NCI-H524 treated with DMSO at 0.1 percent for 48 hours (cell line): ENCODE measurements at regions not wholly inside any gene's neighbourhood (a gene's known extent, or its start where the extent isn't known, plus 50 kb on each side); places are given as distances from the start of the nearest gene placed in this dataset.

ENCODE experiments used
- DNase-seq: peaks from one replicate; lab custom pipeline; 2025; lab: John Stamatoyannopoulos, UW

DNA sequence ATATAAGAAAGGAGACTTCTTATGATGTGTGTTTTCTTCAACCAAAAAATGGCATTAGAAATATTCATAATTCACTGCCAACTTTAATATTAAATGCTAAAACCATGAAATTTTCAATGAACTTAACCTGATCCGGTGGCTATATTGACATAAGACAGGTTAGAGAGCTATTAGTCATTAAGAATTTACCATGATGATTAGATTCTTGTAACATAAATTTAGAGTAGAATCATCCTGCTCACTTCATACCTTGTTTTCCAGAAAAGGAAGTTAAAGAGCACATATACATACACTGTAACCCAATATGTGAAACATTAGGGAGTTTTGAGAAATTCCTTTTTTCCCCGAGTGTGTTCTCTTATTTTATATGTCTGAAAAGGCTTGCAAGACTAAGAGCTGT is 430.3 kb upstream of the SEMA3A start:
- DNase-seq = no peak

DNA sequence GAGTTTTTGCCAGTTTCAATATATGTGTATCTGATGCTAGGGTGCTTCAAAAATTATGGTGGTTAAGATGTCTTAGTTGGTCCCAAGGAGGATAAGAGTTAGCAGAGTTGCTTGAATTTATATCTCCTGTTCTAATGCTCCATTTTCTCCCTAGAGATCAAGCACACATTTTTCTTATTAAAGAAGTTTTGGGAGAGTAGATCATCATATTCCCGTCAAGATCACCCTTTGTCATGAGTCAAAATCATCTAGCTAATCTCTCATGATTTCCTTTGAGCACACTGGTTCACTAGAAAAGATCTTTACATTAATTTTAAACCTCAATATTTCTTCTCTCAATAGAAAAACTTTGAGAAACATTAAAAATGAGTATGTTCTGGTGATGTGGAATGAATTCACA is 429.9 kb upstream of the SEMA3A start:
- no peak for DNase-seq

DNA sequence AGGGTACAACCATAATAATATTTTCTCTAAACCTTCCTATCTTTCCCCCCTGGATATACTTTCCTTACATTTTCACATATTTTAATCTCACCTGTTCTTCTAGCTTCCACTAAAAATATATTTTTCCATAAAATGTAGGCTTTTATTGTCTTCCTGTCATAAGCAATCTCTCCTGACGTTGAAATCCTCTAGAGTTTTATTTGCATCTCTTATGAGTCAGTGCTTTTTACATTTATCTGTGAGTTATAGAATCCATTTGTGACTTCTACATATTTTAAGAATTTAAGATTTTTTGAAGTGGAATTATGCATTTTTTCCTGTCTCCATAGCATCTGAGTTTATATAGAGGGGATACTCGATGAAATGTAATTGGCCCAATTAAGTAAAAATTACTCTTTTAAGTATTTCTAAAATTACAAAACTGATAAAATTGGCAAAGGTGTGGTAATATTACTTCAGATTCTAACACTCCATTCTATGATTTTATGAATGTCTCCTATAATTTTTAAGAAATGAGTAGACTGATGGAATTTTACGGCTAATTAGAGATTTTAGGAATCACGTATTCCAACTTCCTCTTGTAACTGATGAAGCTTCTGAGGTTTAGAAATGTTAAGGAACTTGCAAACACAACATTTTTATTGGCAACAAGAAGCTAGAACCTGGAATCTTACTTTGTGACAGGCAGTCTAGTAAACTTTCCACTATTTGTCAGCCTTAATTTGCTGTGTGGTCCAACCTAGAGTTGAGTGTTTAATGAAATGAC is 422.9 kb upstream of the SEMA3A start:
- DNase-seq = no peak

DNA sequence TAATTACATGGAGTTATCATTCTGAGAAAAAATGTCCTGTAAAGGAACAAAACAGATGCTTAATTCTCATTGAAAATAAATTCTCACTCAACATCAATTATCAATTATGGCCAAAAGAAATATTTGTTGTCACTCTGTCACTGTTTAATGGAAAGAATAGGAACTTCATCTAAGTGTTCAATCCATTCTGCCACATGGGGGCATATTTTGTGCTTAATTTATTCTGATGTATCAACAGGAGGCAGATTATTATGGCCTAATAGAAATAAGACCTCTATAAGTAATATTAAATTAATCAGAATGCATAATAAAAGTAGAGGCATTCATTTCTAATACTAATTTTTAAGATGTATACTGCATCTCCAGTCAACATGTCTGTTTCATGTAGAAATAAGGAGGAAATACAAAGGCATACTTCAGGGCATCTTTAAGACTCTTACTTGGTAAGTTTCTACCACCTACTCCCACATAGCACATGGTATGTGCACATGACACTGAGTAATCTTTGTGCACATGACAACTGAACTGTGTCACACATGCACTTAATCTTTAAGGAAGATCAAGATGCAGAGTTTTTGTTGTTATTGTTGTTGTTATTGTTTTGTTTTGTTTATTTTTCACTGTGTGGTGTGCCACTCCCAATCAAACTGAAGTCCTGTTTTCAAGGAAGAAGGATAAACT is 420.4 kb upstream of the SEMA3A start:
- DNase-seq = no peak

- no peak for DNase-seq
Observed at GRCh38 chr7:84612981-84613681, 418.5 kb upstream of the SEMA3A start.

DNA sequence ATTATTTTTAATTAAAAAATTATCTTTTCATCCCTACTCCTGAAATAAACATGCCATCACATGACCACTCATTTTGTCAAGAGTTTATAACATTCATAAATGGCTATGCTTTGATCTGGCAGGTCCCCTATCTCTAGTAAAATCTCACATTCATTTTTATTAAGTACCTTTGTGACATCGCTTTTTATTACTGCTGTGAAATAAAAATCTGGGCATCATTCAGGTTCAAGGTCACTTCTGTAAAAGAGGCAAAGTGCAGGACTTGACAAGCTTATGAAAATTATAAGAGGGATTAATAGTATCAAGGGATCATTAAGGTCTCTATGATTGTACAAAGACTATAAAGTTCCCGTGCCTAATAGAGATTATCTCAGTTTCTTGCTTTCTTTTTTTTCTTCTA is 416.8 kb upstream of the SEMA3A start:
- DNase-seq = no peak

DNA sequence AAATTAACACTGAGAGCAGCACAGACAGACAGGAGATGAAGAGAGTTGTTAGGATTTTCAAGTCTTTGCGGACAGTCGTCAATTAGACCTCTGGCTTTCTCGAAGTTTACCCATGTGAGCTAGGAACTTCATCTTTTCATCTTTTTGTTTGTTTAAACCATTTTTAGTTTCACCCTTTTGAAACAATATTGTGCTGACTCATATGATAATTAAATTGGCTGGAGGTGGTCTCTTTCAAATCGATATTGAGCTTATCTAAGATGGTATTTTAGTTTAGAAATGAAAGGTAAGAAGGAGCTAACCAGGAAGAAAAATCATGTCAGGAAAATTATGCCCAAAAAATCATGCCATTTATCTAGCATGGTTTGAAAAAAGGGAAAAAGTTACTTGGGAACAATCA is 415.8 kb upstream of the SEMA3A start:
- DNase-seq = no peak

DNA sequence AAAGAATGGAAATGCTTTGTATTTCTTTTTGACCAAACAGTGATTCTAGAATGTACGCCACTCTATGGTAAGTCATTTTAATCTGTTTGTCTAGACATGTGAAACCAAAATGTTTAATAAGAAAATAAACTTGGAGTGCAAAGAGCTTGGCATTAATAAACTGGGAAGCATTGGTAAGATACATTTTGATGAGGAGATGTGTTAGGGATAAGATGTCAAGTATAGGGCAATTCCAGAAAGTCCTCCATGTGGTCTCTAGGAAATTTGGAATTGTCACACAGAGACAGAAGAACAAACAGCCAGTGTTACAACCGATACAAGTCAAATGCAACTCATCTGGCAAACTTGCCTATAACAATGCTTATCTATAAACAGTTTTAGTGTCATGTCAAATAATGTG is 410.7 kb upstream of the SEMA3A start:
- no peak for DNase-seq

GRCh38 chr7:84603545-84603944 is 409.0 kb upstream of the SEMA3A start:
- DNase-seq = no peak

GRCh38 chr7:84595026-84595425 is 400.4 kb upstream of the SEMA3A start:
- DNase-seq = no peak

- DNase-seq = no peak
Observed at GRCh38 chr7:84591897-84592296, 397.3 kb upstream of the SEMA3A start.

DNA sequence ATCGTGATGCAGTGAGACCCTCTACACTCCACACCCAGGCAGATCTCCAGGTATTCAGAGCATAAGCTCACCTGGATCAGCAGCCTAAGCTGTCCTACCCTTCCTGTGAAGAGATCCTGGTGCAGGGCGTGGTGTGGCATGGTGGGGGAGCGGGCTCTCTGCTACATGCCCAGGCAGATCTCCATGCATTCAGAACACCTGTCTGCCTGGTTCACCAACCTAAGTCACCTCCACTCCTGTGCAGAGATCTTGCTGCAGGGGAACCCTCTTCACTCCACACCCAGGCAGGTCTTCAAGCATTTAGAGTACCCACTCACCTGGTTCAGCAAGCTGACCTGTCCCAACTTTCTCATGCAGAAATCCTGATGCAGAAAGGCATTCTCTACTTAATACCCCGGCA is 394.4 kb upstream of the SEMA3A start:
- no peak for DNase-seq

DNA sequence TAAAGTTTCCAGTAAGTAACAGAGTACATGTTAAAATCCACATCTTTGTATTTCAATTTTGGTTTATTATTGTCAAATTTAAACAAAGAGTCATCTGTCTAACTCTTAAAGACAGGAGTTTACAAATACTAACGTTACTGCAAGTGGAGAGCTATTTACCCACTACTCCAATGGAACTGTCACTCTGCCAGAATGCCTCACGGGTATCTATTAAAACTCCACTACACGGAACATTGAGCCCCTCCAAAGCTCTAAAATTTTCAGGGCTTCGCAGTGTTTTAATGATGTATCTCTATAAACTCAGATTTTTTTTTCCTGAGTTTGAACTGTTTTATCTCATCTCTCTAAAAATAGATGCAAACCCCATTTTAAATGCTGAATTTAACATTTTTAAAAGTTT is 388.7 kb upstream of the SEMA3A start:
- no peak for DNase-seq

- DNase-seq = no peak
Observed at GRCh38 chr7:84582747-84583146, 388.2 kb upstream of the SEMA3A start.

- DNase-seq = no peak
Observed at GRCh38 chr7:84578825-84579224, 384.2 kb upstream of the SEMA3A start.

- no peak for DNase-seq
Observed at GRCh38 chr7:84568781-84569180, 374.2 kb upstream of the SEMA3A start.

DNA sequence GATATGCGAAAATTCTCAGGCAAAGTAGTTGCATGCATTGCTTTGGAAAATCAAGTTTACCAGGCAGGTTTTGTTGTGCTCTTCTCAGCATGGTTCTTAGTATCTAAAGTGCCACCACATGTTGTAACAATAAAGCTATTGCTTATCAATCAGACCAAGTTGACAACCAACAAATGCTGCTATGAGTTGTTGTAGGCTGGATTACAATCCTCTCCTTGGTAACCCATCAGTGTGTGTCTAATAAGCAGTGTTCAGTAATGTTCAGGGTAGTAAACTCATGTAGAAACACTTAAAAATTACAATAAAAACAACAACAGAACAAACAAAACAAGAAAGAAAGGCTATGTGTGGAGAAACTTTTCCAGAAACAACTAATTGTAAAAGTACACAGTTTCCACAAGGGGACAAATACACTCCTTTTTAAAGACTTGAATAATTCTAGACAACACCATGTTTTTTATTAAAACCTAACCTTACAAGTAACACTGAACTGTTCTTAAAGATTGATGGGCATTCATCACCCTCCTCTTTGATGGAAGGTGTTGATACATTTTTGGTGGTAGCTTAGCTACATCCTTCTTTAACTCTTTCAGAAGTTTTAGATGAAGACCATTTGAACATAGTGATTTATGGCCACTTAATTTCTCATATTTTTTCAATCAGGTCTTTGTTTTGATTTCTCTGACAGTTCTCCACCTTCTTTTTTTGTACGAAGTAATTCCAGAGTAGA is 370.9 kb upstream of the SEMA3A start:
- no peak for DNase-seq

DNA sequence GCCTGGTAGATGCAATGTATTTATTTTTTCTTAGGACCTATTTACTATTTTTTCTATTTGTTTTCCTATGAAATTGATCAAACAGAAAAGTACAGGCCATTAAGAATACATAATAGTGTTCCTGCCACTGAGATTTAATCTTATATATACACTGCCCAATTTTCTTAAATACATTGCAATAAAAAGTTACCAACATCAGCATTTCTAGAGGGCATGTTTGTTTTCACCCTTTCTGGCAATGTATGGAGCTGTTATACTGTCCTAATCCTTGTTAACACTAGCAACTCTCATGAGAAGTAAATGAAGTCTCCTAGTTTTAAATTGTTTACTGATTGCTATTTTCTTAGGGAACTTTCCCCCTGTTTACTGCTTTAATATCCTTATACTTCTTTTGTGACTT is 359.1 kb upstream of the SEMA3A start:
- DNase-seq = no peak

DNA sequence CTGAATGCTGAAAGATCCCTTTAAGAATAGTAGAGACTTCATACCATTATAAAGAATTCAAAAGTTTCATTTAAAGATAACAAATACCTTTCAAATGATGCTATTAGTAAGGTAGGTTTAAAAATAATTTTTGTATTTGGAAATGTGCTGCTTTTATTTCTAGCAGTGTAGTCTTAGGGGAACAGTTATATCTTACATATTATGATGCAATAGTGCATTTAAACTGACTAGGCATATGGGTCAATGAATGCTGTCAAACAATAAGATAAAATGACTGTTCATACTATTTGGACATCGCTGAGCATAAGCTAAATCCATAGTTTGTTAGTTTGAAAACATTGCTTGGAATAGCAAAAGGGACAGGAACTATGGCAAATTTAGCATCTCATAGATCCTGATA is 354.8 kb upstream of the SEMA3A start:
- DNase-seq = no peak

GRCh38 chr7:84548366-84549365 is 354.1 kb upstream of the SEMA3A start:
- DNase-seq = no peak

DNA sequence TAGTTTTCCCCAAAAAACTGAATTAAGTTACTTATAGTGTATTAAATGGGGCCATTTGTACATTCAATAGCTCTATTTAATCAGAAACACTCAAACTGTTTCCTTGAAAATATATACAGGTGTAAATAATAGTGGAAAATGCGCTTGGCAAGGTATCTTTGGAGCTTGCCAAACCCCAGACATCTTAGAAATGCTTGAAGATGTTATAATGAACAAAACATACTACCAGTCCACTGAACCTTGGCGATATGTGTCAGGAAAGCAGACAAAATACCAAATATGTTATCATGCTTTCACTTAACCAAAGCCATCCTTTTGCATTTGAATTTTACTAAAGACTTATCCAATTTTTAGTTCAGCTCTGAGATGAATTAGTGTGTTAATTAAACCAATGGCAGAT is 352.7 kb upstream of the SEMA3A start:
- no peak for DNase-seq
